Brain pericyte (primary cell): ENCODE measurements at regions not wholly inside any gene's neighbourhood (a gene's known extent, or its start where the extent isn't known, plus 50 kb on each side); places are given as distances from the start of the nearest gene placed in this dataset.
"Not testable (repeated sequence)": the region's sequence is repeated elsewhere in the genome, so short reads cannot be mapped to it uniquely, and the experiment has no call there.

Experiments used
- DNase-seq: peaks from one replicate; pipeline ENCODE4 v3.0.0-alpha.2; 2012; ENCODE audit warnings: low read depth, low spot score

GRCh38 chr5:63217422-63217821, 638.8 kb downstream of the LRRC70 start:
- no peak for DNase-seq

GRCh38 chr5:63213256-63213655, 634.6 kb downstream of the LRRC70 start:
- DNase-seq = no peak

DNA sequence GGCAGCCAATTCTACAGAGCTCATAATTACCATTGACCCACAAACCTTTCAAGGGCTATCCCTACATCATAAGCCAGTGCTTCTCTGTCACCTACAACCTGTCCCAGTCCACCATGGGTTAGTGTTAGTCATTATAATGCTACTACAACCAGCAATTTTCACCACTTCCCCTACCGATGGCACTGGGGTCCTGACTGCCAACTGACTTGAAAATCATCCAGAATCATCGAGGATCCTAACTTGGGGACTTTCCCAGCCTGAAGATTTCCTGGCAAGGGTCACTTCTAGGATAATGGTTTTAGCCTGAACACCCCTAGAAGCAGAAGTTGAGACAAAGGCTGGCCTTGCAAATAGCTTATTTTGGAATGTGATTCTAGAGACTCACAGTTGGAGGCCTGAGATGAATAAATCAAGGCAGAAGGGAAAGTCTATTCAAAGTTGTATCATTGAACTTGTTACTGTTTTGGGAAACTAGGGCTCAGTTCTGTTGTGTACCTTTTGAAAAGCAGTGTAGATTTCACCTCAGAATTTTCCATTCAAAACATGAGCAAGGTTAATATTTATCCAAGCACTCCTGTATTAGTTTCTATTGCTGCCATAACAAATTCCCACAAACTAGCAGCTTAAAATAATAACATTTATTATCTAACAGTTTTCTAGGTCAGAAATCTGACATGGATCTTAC, 633.0 kb downstream of the LRRC70 start:
- no peak for DNase-seq

GRCh38 chr5:63205976-63206375, 627.4 kb downstream of the LRRC70 start:
- no peak for DNase-seq

GRCh38 chr5:63201738-63202137, 623.1 kb downstream of the LRRC70 start:
- no peak for DNase-seq

GRCh38 chr5:63194126-63194525, 615.5 kb downstream of the LRRC70 start:
- no peak for DNase-seq

GRCh38 chr5:63180190-63180589, 601.6 kb downstream of the LRRC70 start:
- not testable (repeated sequence) for DNase-seq

DNA sequence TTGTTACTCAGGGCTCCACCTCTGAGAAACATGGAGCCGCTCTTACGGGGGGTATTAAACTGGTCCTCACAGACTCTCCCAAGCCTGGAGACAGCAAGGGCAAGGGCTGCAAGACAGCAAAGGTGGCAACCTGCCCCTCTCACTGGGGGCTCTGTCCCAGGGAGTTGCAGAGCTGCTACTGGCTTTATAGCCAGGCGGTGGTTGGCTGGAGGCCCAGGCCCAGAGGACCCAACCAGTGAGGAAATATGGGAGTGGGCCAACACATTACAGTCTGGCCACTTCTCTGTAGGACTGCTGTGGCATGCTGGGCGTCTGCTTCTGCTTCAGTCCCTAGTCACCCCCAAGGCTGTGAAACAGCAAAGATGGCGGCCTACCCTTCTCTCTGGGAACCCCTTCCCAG, 597.2 kb downstream of the LRRC70 start:
- no peak for DNase-seq

DNA sequence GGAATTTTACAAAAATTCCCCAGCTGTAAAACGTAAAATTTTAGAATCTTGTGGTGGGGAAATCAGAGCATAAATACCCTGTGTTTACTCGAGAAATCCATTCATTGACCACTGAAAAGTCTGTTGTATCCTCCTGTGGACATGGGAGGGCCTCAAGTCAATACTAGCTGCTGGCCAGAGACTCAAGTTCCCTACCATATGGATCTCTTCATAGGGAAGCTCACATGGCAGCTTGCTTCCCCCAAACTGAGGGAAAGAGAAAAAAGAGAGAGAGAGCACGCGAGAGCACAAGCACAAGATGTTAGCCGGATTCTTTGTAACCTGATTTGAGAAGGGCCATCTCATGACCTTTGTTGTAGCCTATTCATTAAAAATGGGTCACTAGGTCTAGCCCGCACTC, 591.9 kb downstream of the LRRC70 start:
- DNase-seq = no peak

GRCh38 chr5:63164838-63165535, 586.4 kb downstream of the LRRC70 start:
- DNase-seq = no peak

DNA sequence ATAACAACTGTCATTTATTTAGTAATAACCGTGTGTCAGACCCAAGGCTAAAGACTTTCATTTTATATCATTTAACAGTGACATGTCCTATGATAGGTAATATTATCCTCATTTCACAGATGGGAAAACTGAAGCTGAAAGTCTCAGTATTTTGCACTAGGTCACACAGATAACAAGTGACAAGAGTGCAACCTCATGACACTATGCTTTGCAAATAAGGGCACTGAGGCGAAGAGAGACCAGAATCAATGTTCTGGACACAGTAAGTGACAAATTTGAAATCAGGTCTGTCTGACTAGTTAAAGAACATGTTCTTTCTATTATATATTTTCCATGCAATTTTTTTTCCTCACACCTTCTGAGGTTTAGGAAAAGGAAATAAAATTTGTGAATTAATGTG, 585.7 kb downstream of the LRRC70 start:
- no peak for DNase-seq

DNA sequence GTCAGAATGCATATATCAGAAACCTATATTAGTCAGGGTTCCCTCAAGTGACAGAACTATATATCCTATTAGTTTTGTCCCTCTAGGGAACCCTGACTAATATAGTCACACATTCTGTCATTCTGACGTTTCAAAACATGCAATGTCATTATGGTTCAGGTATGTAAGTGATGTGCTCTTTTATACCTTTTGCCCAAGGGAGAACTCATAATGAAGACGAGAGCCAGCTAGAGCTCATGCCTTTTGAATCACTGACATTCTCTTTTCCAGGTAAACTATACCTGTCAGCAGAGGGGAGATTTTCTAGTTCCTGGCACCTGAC, 576.7 kb downstream of the LRRC70 start:
- DNase-seq = no peak

DNA sequence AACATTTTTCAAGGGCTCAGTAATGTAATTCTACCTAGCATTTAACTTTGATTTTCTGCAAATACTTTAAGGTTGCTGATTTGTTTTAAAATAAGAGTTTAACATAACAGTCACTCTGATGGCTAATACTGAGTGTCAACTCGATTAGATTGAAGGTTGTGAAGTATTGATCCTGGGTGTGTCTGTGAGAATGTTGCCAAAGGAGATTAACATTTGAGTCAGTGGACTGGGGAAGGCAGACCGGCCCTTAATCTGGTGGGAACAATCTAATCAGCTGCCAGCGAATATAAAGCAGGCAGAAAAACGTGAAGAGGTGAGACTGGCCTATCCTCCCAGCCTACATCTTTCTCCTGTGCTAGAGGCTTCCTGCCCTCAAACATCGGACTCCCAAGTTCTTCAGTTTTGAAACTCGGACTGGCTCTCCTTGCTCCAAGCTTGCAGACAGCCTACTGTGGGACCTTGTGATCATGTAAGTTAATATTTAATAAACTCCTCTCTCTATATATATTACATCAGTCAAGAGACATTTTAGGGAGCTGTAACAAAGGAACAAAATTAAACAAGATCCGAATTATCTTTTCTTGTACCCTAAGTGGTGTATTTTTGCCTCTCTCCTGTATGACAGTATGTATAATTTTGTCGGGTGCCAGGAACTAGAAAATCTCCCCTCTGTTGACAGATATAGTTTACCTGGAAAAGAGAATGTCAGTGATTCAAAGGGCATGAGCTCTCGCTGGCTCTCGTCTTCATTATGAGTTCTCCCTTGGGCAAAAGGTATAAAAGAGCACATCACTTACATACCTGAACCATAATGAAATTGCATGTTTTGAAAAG, 576.1 kb downstream of the LRRC70 start:
- DNase-seq = no peak

- no peak for DNase-seq
Measured at GRCh38 chr5:63152871-63153270, 574.3 kb downstream of the LRRC70 start.

DNA sequence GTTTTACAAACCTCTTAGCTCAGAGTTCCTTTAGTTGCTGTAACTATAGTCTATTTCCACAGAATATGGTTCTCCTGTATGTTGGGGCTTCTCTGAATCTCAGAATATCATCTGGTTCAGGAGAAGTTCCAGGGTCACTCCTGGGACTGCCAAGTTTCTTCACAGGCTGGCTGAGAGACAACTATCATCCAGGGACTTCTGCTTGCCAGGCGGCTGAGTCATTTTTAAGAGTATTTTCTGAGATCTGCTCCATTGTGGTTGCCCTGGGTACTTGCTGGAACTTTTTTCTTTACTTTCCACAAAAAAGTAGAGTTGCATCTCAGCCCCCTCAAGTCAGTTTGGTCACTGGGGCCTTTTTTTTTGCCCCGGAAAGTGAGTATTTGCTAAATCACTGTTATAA, 566.5 kb downstream of the LRRC70 start:
- DNase-seq = no peak

- no peak for DNase-seq
Measured at GRCh38 chr5:63141591-63141990, 563.0 kb downstream of the LRRC70 start.

DNA sequence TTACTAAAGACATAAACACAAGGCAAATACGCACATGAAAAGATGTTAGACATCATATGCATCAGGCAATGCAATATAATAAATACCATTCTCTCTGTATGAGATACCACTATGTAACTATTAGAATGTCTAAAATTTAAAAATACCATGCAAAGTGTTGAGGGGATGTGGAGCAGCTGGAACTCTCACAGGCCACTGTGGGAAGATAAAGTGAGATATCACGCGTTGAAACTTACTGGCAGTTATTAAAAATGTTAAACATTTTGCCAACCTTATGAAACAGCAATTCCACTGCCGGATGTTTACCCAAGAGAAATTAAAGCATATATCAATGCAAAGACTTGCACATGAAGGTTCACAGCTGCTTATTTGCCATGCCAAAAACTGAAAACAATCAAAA, 556.7 kb downstream of the LRRC70 start:
- DNase-seq = no peak

- no peak for DNase-seq
Measured at GRCh38 chr5:63131626-63132285, 553.1 kb downstream of the LRRC70 start.

DNA sequence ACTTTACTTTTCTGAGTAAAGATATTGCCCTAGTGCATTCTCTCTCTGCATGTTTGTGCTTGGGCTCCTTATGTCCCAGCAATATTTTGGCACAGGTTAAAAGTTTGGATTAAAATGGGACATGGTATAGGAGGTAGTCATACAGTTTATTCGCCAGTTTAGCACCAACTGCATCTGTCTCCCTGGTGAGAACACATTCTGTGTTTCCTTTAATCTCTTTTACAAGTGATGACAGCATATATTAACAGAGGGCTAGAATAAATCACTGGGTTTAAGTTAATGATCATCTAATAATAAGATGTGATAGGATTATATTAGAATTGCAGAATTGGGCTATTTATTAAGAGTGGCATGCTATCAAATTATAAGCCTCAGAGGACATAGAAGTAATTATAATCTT, 550.1 kb downstream of the LRRC70 start:
- no peak for DNase-seq

DNA sequence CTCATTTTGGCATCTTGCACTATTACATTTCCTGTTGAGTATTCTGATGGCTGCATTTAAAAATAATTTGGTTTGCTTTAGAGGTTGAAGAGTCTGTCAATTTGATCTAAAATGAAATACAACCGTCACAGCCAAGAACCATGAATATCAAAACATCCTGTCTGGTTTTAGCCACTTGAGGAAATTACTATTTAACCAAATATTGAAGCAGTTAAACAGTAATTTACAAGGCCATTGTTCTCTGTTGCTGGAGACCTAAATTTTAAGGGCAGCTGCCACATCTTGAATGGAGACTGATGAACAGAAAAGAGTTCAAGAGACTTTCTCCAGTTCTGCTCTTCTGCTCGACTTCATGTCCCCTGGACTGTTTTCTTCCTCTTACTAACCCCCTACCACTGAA, 549.4 kb downstream of the LRRC70 start:
- no peak for DNase-seq

DNA sequence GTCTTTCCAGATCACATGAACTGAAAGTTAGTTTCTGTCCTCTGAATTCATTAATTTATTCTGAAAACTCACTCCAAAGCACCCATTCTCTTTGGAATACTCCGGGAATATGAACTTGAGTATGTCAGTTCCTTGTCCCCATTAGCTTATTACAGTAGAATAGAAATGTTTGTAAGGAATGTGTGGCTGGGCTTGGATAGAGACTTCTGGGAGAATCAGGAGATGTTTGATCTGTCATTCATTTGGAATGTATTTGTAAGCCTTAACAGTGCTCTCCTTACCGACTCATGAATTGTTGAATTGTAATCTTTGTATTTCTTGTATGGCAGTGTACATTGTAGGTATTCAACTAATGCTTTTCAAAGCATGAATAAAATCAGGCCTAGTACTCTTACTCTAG, 548.4 kb downstream of the LRRC70 start:
- no peak for DNase-seq

DNA sequence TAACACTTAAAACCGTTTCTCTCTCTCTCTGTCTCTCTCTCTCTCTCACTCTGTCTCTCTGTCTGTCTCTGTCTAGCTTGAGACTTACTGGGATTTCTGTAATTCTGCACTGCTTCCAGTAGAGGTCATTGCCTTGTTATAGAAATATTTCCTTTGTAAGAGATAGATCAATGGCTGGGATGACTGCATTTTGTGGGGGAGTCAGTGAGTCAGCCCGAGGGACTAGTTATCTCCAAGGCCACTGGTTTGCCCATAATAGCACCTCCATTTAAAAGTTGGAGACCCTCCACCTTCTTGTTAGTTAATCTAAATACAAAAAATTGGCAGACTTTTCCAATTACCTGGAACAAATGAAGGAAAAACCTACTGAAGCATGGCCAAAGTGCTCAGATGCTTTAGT, 547.2 kb downstream of the LRRC70 start:
- no peak for DNase-seq
